ENCODE measurements at regions not wholly inside any gene's neighbourhood (a gene's known extent, or its start where the extent isn't known, plus 50 kb on each side); places are given as distances from the start of the nearest gene placed in this dataset.

GRCh38 chr4:123305736-123306135 is 90.9 kb upstream of the SPRY1 start:
- TF ChIP-seq CTCF (IDR thresholded peaks at IDR 0.05; ENCODE audit: control extremely low read depth, extremely low read depth), result no peak
- ATAC-seq (ENCODE audit: insufficient read depth, low FRiP score) (no peak), DNase-seq (no peak)
- WGBS, 2 donors, result 93 to 98% methylated on average over 6 of the region's 6 CpGs
- Histone ChIP-seq H3K9me3 (ENCODE audit: control insufficient read depth in 4 of 4, insufficient read depth in 3 of 4, low read length in 3 of 4) (no peaks in the 10 kb centered on the region), H3K36me3 (ENCODE audit: control insufficient read depth in 4 of 4, insufficient read depth in 4 of 4, low read length in 4 of 4) (no peaks in the 10 kb centered on the region), H3K4me1 (ENCODE audit: control insufficient read depth in 5 of 5, insufficient read depth in 5 of 5, low read length in 5 of 5) (peaks cover 0 to 7% (median 0%) of the 10 kb centered on the region in 5 donors), H3K27ac (ENCODE audit: low read depth in 1 of 2, low read length in 1 of 2) (no peak overlapping the region), H3K27me3 (ENCODE audit: control insufficient read depth in 3 of 3, insufficient read depth in 3 of 3, low read length in 2 of 3) (no peaks in the 10 kb centered on the region), H3K9ac (ENCODE audit: insufficient read depth in 1 of 2, low read length in 2 of 2) (no peak overlapping the region), H3K4me3 (no peak overlapping the region)

DNA sequence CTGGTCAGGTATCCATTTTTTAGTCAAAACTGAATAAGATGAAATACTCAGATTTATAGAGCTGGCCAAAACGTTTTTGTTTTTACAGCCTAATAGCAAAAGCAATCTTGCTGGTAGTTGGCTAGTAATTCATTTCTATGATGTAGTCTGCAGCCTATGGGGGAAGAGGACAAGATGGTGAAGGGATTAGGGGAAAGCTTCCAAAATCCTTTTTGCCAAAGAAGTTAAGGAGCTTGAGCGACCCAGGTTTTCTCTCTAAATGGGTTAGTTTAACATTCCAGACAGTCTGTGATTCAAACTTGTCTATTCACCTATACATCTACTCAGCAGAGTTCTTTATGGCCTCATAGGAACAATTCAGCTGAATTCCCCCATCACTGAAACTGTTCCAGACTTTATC is 89.8 kb upstream of the SPRY1 start:
- Histone ChIP-seq H3K36me3 (ENCODE audit: control insufficient read depth in 4 of 4, insufficient read depth in 4 of 4, low read length in 4 of 4) (no peaks in the 10 kb centered on the region), H3K9ac (ENCODE audit: insufficient read depth in 1 of 2, low read length in 2 of 2) (no peak overlapping the region), H3K4me3 (no peak overlapping the region), H3K27ac (ENCODE audit: low read depth in 1 of 2, low read length in 1 of 2) (no peak overlapping the region), H3K27me3 (ENCODE audit: control insufficient read depth in 3 of 3, insufficient read depth in 3 of 3, low read length in 2 of 3) (no peaks in the 10 kb centered on the region), H3K4me1 (ENCODE audit: control insufficient read depth in 5 of 5, insufficient read depth in 5 of 5, low read length in 5 of 5) (peaks cover 0 to 7% (median 0%) of the 10 kb centered on the region in 5 donors), H3K9me3 (ENCODE audit: control insufficient read depth in 4 of 4, insufficient read depth in 3 of 4, low read length in 3 of 4) (no peaks in the 10 kb centered on the region)
- no peak for TF ChIP-seq CTCF (IDR thresholded peaks at IDR 0.05; ENCODE audit: control extremely low read depth, extremely low read depth)
- 88 to 91% methylated on average over 2 of the region's 2 CpGs for WGBS, 2 donors
- DNase-seq (no peak), ATAC-seq (ENCODE audit: insufficient read depth, low FRiP score) (no peak)

GRCh38 chr4:123308667-123309066 is 87.9 kb upstream of the SPRY1 start:
- DNase-seq, result no peak
- no peak for TF ChIP-seq CTCF (IDR thresholded peaks at IDR 0.05; ENCODE audit: control extremely low read depth, extremely low read depth)
- H3K9ac ChIP-seq (ENCODE audit: insufficient read depth in 1 of 2, low read length in 2 of 2), result no peak overlapping the region
- H3K27me3 ChIP-seq (ENCODE audit: control insufficient read depth in 3 of 3, insufficient read depth in 3 of 3, low read length in 2 of 3), result no peaks in the 10 kb centered on the region
- no peaks in the 10 kb centered on the region for H3K36me3 ChIP-seq (ENCODE audit: control insufficient read depth in 4 of 4, insufficient read depth in 4 of 4, low read length in 4 of 4)
- H3K4me1 ChIP-seq (ENCODE audit: control insufficient read depth in 5 of 5, insufficient read depth in 5 of 5, low read length in 5 of 5), result peaks cover 0 to 7% (median 0%) of the 10 kb centered on the region in 5 donors
- H3K4me3 ChIP-seq, result no peak overlapping the region
- H3K9me3 ChIP-seq (ENCODE audit: control insufficient read depth in 4 of 4, insufficient read depth in 3 of 4, low read length in 3 of 4), result no peaks in the 10 kb centered on the region
- WGBS, 2 donors, result 95 to 100% methylated on average over 1 of the region's 1 CpG
- no peak for ATAC-seq (ENCODE audit: insufficient read depth, low FRiP score)
- H3K27ac ChIP-seq (ENCODE audit: low read depth in 1 of 2, low read length in 1 of 2), result no peak overlapping the region

DNA sequence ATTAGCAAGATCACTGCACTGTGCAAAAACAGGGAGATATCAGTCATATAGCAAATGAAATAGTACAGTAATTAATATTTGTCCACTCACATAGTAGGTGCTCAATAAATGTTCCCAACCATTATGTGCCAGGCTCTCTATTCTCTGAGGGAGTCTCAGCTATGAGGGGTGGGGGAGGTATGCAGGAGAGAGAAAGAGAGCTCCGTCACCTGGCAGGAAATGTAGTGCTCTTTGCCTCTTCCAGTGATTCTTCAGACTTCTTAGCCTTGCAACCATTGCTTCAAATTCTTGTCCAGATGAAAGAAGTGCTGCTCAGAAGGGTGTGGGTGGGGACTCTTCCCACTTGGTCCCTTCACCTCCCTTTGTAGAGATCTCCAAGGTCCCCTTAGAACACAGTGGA is 84.5 kb upstream of the SPRY1 start:
- ATAC-seq (ENCODE audit: insufficient read depth, low FRiP score) (no peak), DNase-seq (no peak)
- Histone ChIP-seq H3K9me3 (ENCODE audit: control insufficient read depth in 4 of 4, insufficient read depth in 3 of 4, low read length in 3 of 4) (no peaks in the 10 kb centered on the region), H3K27me3 (ENCODE audit: control insufficient read depth in 3 of 3, insufficient read depth in 3 of 3, low read length in 2 of 3) (no peaks in the 10 kb centered on the region), H3K27ac (ENCODE audit: low read depth in 1 of 2, low read length in 1 of 2) (no peak overlapping the region), H3K4me1 (ENCODE audit: control insufficient read depth in 5 of 5, insufficient read depth in 5 of 5, low read length in 5 of 5) (no peaks in the 10 kb centered on the region), H3K36me3 (ENCODE audit: control insufficient read depth in 4 of 4, insufficient read depth in 4 of 4, low read length in 4 of 4) (no peaks in the 10 kb centered on the region), H3K4me3 (no peak overlapping the region), H3K9ac (ENCODE audit: insufficient read depth in 1 of 2, low read length in 2 of 2) (no peak overlapping the region)
- TF ChIP-seq CTCF (IDR thresholded peaks at IDR 0.05; ENCODE audit: control extremely low read depth, extremely low read depth), result no peak
- WGBS, 2 donors, result 91 to 93% methylated on average over 1 of the region's 1 CpG
